OCI-LY7 (cell line): ENCODE measurements at regions not wholly inside any gene's neighbourhood (a gene's known extent, or its start where the extent isn't known, plus 50 kb on each side); places are given as distances from the start of the nearest gene placed in this dataset.

Source experiments
- BruUV-seq: library from RNA; stranded (reverse); fragments of 400-500 nt; replicated peaks from 2 replicates; lab custom pipeline; 2021; lab: Mats Ljungman, UMichigan
- CTCF ChIA-PET: fragments of 300-600 bp; sonication (Branson Sonifier 250); formaldehyde crosslinking; loops from one replicate; lab custom pipeline; 2022; ENCODE audit warnings: antibody characterized with exemption; ENCODE audit not compliant: unreplicated experiment; lab: Charles Lee
- POLR2A ChIA-PET: fragments of 300-600 bp; sonication (Branson Sonifier 250); formaldehyde crosslinking; loops from one replicate; lab custom pipeline; 2022; ENCODE audit warnings: antibody characterized with exemption; lab: Charles Lee
- DNase-seq: peaks from one replicate; pipeline ENCODE4 v3.0.0-alpha.2; 2015; ENCODE audit warnings: low spot score
- H2AFZ ChIP-seq: fragments of 200-600 bp; sonication (generic), shearing (Covaris generic); 2 replicates; pipeline ENCODE4 v1.6.1; 2014; ENCODE audit warnings: mild to moderate bottlenecking, antibody characterized with exemption, low read length, moderate library complexity
- H3K27ac ChIP-seq: fragments of 200-600 bp; sonication (generic); 2 replicates; pipeline ENCODE4 v1.5.1; 2014; ENCODE audit warnings: mixed run types, low read depth, mild to moderate bottlenecking, moderate library complexity, low read length, inconsistent platforms; ENCODE audit not compliant: poor library complexity, severe bottlenecking
- H3K36me3 ChIP-seq: fragments of 200-600 bp; sonication (generic); 2 replicates; pipeline ENCODE4 v1.6.1; 2014; ENCODE audit warnings: mild to moderate bottlenecking, antibody characterized with exemption, low read length, moderate library complexity, mixed read lengths; ENCODE audit not compliant: insufficient read depth
- H3K4me1 ChIP-seq: fragments of 200-600 bp; sonication (generic); 2 replicates; pipeline ENCODE4 v1.5.1; 2014; ENCODE audit warnings: mild to moderate bottlenecking, low read length; ENCODE audit not compliant: insufficient read depth, poor library complexity, severe bottlenecking
- H3K4me2 ChIP-seq: fragments of 200-600 bp; sonication (generic); 2 replicates; pipeline ENCODE4 v1.6.1; 2014; ENCODE audit warnings: mild to moderate bottlenecking, low read length
- H3K4me3 ChIP-seq: fragments of 200-600 bp; sonication (generic); 2 replicates; pipeline ENCODE4 v1.5.1; 2014; ENCODE audit warnings: mild to moderate bottlenecking, low read depth, low read length; ENCODE audit not compliant: poor library complexity, severe bottlenecking
- H3K79me2 ChIP-seq: fragments of 200-600 bp; sonication (generic); 2 replicates; pipeline ENCODE4 v1.6.1; 2016; ENCODE audit warnings: low read depth, mild to moderate bottlenecking, low read length, moderate library complexity, mixed read lengths; ENCODE audit not compliant: insufficient read depth
- H3K9me2 ChIP-seq: fragments of 200-600 bp; sonication (generic); 2 replicates; pipeline ENCODE4 v1.6.1; 2016; ENCODE audit warnings: mild to moderate bottlenecking, low read length, mixed read lengths; ENCODE audit not compliant: insufficient read depth
- H3K9me3 ChIP-seq: fragments of 200-600 bp; sonication (generic); 2 replicates; pipeline ENCODE4 v1.6.1; 2014; ENCODE audit warnings: mild to moderate bottlenecking, mixed run types, low read length, mixed read lengths
- H4K20me1 ChIP-seq: fragments of 200-600 bp; sonication (generic); 2 replicates; pipeline ENCODE4 v1.6.1; 2014; ENCODE audit warnings: mild to moderate bottlenecking, antibody characterized with exemption, low read length, moderate library complexity, mixed read lengths; ENCODE audit not compliant: insufficient read depth
- CTCF ChIP-seq: fragments of 200-600 bp; sonication (generic); conservative IDR thresholded peaks from 2 replicates; pipeline ENCODE4 v1.5.1; 2014; ENCODE audit warnings: mild to moderate bottlenecking, antibody characterized with exemption, low read length, moderate library complexity, mixed read lengths
- EZH2phosphoT487 ChIP-seq: fragments of 200-600 bp; sonication (generic); IDR thresholded peaks from 2 replicates; pipeline ENCODE4 v1.6.1; 2018; ENCODE audit warnings: low read depth, borderline replicate concordance, mild to moderate bottlenecking, mixed run types, antibody characterized with exemption, low read length, moderate library complexity, mixed read lengths
- intact Hi-C: fragments of 100-400 bp; cut with micrococcal nuclease; formaldehyde crosslinking; loops from one replicate; pipeline ENCODE4 v1.10.0; 2022; ENCODE audit not compliant: unreplicated experiment

- no peaks in the 10 kb centered on the region for H3K79me2 ChIP-seq
- no peak for DNase-seq
- no peak overlapping the region for H3K27ac ChIP-seq
- BruUV-seq, result no TSS peak
- intact Hi-C loops, result loop anchor here (5.0 kb wide), 1 partner anchor 251 kb away; the partner anchor contains the start of gene MAP3K1
- TF ChIP-seq CTCF (no peak), EZH2phosphoT487 (no peak)
- H3K36me3 ChIP-seq, result no peaks in the 10 kb centered on the region
- no peak overlapping the region for H3K4me3 ChIP-seq
- ChIA-PET CTCF (interaction anchor here (0.5 to 0.6 kb wide), 2 partner anchors 234 to 268 kb away, joined by 3 to 5 read pairs; no protein-coding TSS in a partner anchor), POLR2A (interaction anchor here (0.8 to 2.1 kb wide), 5 partner anchors 12 to 435 kb away, joined by 3 to 5 read pairs (median 3); no protein-coding TSS in a partner anchor)
- H3K9me2 ChIP-seq, result no peaks in the 10 kb centered on the region
- H4K20me1 ChIP-seq, result no peaks in the 10 kb centered on the region
- H3K9me3 ChIP-seq, result no peaks in the 10 kb centered on the region
- H2AFZ ChIP-seq, result peak overlapping the region; percentile 7; the same call in 1 of the 2 replicates
- H3K4me1 ChIP-seq, result peaks cover 28% of the 10 kb centered on the region
- H3K4me2 ChIP-seq, result peak overlapping the region; percentile 30
Observed at GRCh38 chr5:56566374-56567249, 248.7 kb upstream of the MAP3K1 start.

- ChIA-PET POLR2A (interaction anchor here (0.5 to 2.6 kb wide), 6 partner anchors 10 to 960 kb away, joined by 3 to 8 read pairs (median 4); no protein-coding TSS in a partner anchor), CTCF (no interaction called here)
- peaks cover 28% of the 10 kb centered on the region for H3K4me1 ChIP-seq
- TF ChIP-seq EZH2phosphoT487, result no peak
- TF ChIP-seq CTCF, result no peak
- no peaks in the 10 kb centered on the region for H4K20me1 ChIP-seq
- peak overlapping the region; percentile 14 for H3K27ac ChIP-seq
- no peaks in the 10 kb centered on the region for H3K79me2 ChIP-seq
- BruUV-seq, result no TSS peak
- H3K9me3 ChIP-seq, result no peaks in the 10 kb centered on the region
- H3K36me3 ChIP-seq, result no peaks in the 10 kb centered on the region
- peak; percentile 85 for DNase-seq
- H3K4me2 ChIP-seq, result peak overlapping the region; percentile 61
- intact Hi-C loops, result loop anchor here (5.0 kb wide), 1 partner anchor 252 kb away; the partner anchor contains the start of gene MAP3K1
- H3K9me2 ChIP-seq, result no peaks in the 10 kb centered on the region
- H2AFZ ChIP-seq, result peak overlapping the region; percentile 55
- peak overlapping the region; percentile 7 for H3K4me3 ChIP-seq
Observed at GRCh38 chr5:56565644-56566043, 249.7 kb upstream of the MAP3K1 start.
